ENCODE measurements at regions not wholly inside any gene's neighbourhood (a gene's known extent, or its start where the extent isn't known, plus 50 kb on each side); places are given as distances from the start of the nearest gene placed in this dataset.
A peak's percentile ranks its signal among the peaks of the same experiment; 100 is the strongest.

- in situ Hi-C loops (cut with HindIII; ENCODE audit: low pct_unique_long_range_greater_than_20kb, low sequenced_read_pairs): no loop called here
- no peak for DNase-seq (ENCODE audit: low read depth)
Measured at GRCh38 chr2:167454036-167454435, 565.8 kb downstream of the XIRP2 start.

- DNase-seq (ENCODE audit: low read depth): no peak
- in situ Hi-C loops (cut with HindIII; ENCODE audit: low pct_unique_long_range_greater_than_20kb, low sequenced_read_pairs): no loop called here
Measured at GRCh38 chr2:167451496-167452289, 563.4 kb downstream of the XIRP2 start.

GRCh38 chr2:167450364-167450763 lies 562.1 kb downstream of the XIRP2 start:
- in situ Hi-C loops (cut with HindIII; ENCODE audit: low pct_unique_long_range_greater_than_20kb, low sequenced_read_pairs): no loop called here
- no peak for DNase-seq (ENCODE audit: low read depth)

- no peak for DNase-seq (ENCODE audit: low read depth)
- in situ Hi-C loops (cut with HindIII; ENCODE audit: low pct_unique_long_range_greater_than_20kb, low sequenced_read_pairs): no loop called here
Measured at GRCh38 chr2:167440382-167440781, 552.1 kb downstream of the XIRP2 start.

GRCh38 chr2:167438206-167438605 lies 549.9 kb downstream of the XIRP2 start:
- DNase-seq (ENCODE audit: low read depth): peak; percentile 59
- in situ Hi-C loops (cut with HindIII; ENCODE audit: low pct_unique_long_range_greater_than_20kb, low sequenced_read_pairs): no loop called here

- in situ Hi-C loops (cut with HindIII; ENCODE audit: low pct_unique_long_range_greater_than_20kb, low sequenced_read_pairs): no loop called here
- no peak for DNase-seq (ENCODE audit: low read depth)
Measured at GRCh38 chr2:167431949-167432348, 543.7 kb downstream of the XIRP2 start.

- no peak for DNase-seq (ENCODE audit: low read depth)
- in situ Hi-C loops (cut with HindIII; ENCODE audit: low pct_unique_long_range_greater_than_20kb, low sequenced_read_pairs): no loop called here
Measured at GRCh38 chr2:167430447-167430846, 542.2 kb downstream of the XIRP2 start.

GRCh38 chr2:167424803-167425755 lies 536.8 kb downstream of the XIRP2 start:
- no peak for DNase-seq (ENCODE audit: low read depth)
- in situ Hi-C loops (cut with HindIII; ENCODE audit: low pct_unique_long_range_greater_than_20kb, low sequenced_read_pairs): no loop called here

GRCh38 chr2:167424221-167424620 lies 535.9 kb downstream of the XIRP2 start:
- DNase-seq (ENCODE audit: low read depth): no peak
- in situ Hi-C loops (cut with HindIII; ENCODE audit: low pct_unique_long_range_greater_than_20kb, low sequenced_read_pairs): no loop called here

GRCh38 chr2:167423731-167424130 lies 535.5 kb downstream of the XIRP2 start:
- in situ Hi-C loops (cut with HindIII; ENCODE audit: low pct_unique_long_range_greater_than_20kb, low sequenced_read_pairs): no loop called here
- DNase-seq (ENCODE audit: low read depth): no peak

GRCh38 chr2:167420211-167420610 lies 531.9 kb downstream of the XIRP2 start:
- in situ Hi-C loops (cut with HindIII; ENCODE audit: low pct_unique_long_range_greater_than_20kb, low sequenced_read_pairs): no loop called here
- no peak for DNase-seq (ENCODE audit: low read depth)

- DNase-seq (ENCODE audit: low read depth): no peak
- in situ Hi-C loops (cut with HindIII; ENCODE audit: low pct_unique_long_range_greater_than_20kb, low sequenced_read_pairs): no loop called here
Measured at GRCh38 chr2:167415068-167415467, 526.8 kb downstream of the XIRP2 start.

GRCh38 chr2:167411367-167411766 lies 523.1 kb downstream of the XIRP2 start:
- DNase-seq (ENCODE audit: low read depth): no peak
- in situ Hi-C loops (cut with HindIII; ENCODE audit: low pct_unique_long_range_greater_than_20kb, low sequenced_read_pairs): no loop called here

- DNase-seq (ENCODE audit: low read depth): no peak
- in situ Hi-C loops (cut with HindIII; ENCODE audit: low pct_unique_long_range_greater_than_20kb, low sequenced_read_pairs): no loop called here
Measured at GRCh38 chr2:167406558-167406957, 518.3 kb downstream of the XIRP2 start.

GRCh38 chr2:167404627-167405284 lies 516.5 kb downstream of the XIRP2 start:
- no peak for DNase-seq (ENCODE audit: low read depth)
- in situ Hi-C loops (cut with HindIII; ENCODE audit: low pct_unique_long_range_greater_than_20kb, low sequenced_read_pairs): no loop called here

GRCh38 chr2:167401309-167401708 lies 513.0 kb downstream of the XIRP2 start:
- DNase-seq (ENCODE audit: low read depth): no peak
- in situ Hi-C loops (cut with HindIII; ENCODE audit: low pct_unique_long_range_greater_than_20kb, low sequenced_read_pairs): no loop called here

- in situ Hi-C loops (cut with HindIII; ENCODE audit: low pct_unique_long_range_greater_than_20kb, low sequenced_read_pairs): no loop called here
- DNase-seq (ENCODE audit: low read depth): no peak
Measured at GRCh38 chr2:167400546-167400945, 512.3 kb downstream of the XIRP2 start.

GRCh38 chr2:167398873-167399272 lies 510.6 kb downstream of the XIRP2 start:
- DNase-seq (ENCODE audit: low read depth): no peak

GRCh38 chr2:167388901-167389300 lies 500.6 kb downstream of the XIRP2 start:
- no peak for DNase-seq (ENCODE audit: low read depth)
- in situ Hi-C loops (cut with HindIII; ENCODE audit: low pct_unique_long_range_greater_than_20kb, low sequenced_read_pairs): no loop called here

More at GRCh38 chr2:167398873-167399272, 510.6 kb downstream of the XIRP2 start:
- in situ Hi-C loops (cut with HindIII; ENCODE audit: low pct_unique_long_range_greater_than_20kb, low sequenced_read_pairs): no loop called here
